ENCODE measurements at regions not wholly inside any gene's neighbourhood (a gene's known extent, or its start where the extent isn't known, plus 50 kb on each side); places are given as distances from the start of the nearest gene placed in this dataset.

DNA sequence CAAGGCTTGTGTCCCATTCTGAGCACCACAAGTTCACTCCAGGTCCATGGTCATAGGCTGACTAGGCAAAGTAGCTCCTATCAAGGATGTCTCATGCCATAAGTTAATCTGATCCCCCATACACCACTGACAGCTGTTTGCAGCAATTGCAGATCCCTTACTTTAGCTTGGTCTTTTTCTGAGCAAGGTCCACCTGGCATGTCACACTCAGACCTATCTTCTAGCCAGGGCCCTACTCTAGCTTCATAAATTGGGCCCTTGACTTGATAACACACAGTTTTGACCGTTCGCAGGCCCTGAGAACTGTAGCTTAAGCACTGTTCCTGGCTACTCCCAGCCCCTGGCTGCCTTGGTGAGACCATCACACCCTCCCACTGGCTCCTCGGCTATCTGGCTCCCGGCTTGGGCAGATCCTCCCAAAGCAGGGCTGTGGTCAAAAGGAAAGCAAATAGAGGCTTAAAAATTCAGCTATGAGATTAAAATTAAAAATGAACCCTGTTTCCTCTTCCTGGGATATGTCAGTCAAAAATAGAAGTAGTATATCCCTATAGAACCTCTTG is 427.4 kb downstream of the RAB28 start:
- TF ChIP-seq, protein P1, sequence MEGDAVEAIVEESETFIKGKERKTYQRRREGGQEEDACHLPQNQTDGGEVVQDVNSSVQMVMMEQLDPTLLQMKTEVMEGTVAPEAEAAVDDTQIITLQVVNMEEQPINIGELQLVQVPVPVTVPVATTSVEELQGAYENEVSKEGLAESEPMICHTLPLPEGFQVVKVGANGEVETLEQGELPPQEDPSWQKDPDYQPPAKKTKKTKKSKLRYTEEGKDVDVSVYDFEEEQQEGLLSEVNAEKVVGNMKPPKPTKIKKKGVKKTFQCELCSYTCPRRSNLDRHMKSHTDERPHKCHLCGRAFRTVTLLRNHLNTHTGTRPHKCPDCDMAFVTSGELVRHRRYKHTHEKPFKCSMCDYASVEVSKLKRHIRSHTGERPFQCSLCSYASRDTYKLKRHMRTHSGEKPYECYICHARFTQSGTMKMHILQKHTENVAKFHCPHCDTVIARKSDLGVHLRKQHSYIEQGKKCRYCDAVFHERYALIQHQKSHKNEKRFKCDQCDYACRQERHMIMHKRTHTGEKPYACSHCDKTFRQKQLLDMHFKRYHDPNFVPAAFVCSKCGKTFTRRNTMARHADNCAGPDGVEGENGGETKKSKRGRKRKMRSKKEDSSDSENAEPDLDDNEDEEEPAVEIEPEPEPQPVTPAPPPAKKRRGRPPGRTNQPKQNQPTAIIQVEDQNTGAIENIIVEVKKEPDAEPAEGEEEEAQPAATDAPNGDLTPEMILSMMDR (IDR thresholded peaks at IDR 0.05; ENCODE audit: low read depth, low read length, missing control alignments) = no peak
- no peak overlapping the region for H3K4me3 ChIP-seq (ENCODE audit: low read depth, low read length)
- DNase-seq (ENCODE audit: low read depth) = no peak
- in situ Hi-C loops (cut with HindIII; ENCODE audit: low sequenced_read_pairs) = no loop called here

- H3K4me3 ChIP-seq (ENCODE audit: low read depth, low read length) = no peak overlapping the region
- TF ChIP-seq, protein P1 (IDR thresholded peaks at IDR 0.05; ENCODE audit: low read depth, low read length, missing control alignments) = no peak
- in situ Hi-C loops (cut with HindIII; ENCODE audit: low sequenced_read_pairs) = no loop called here
- DNase-seq (ENCODE audit: low read depth) = no peak
These were observed 429.6 kb downstream of the RAB28 start for GRCh38 chr4:13054420-13054970.

DNA sequence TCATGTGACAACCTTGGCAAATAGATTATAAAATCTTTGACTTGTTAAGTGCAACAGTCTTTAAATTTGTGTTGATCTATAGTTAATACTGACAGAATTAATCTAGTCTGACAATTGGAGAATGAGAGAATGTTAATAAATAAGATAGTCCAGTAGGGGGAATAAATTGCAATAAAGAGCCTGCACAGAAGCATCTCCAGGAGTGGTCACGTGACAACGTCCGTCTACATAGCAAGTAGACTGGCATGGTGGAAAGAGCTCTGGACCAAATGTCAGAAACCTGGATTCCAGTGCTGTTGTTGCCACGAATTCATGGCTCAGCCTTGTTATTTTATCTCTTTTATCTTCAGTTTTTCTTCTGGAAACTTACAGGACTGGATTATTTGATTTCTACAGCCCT is 436.5 kb downstream of the RAB28 start:
- TF ChIP-seq, protein P1 (IDR thresholded peaks at IDR 0.05; ENCODE audit: low read depth, low read length, missing control alignments) = no peak
- no peak overlapping the region for H3K4me3 ChIP-seq (ENCODE audit: low read depth, low read length)
- in situ Hi-C loops (cut with HindIII; ENCODE audit: low sequenced_read_pairs) = no loop called here
- no peak for DNase-seq (ENCODE audit: low read depth)

- no peak for DNase-seq (ENCODE audit: low read depth)
- TF ChIP-seq, protein P1 (IDR thresholded peaks at IDR 0.05; ENCODE audit: low read depth, low read length, missing control alignments) = no peak
- in situ Hi-C loops (cut with HindIII; ENCODE audit: low sequenced_read_pairs) = no loop called here
- no peak overlapping the region for H3K4me3 ChIP-seq (ENCODE audit: low read depth, low read length)
These were observed 447.3 kb downstream of the RAB28 start for GRCh38 chr4:13036841-13037240.

GRCh38 chr4:13032936-13033335 is 451.2 kb downstream of the RAB28 start:
- no peak for DNase-seq (ENCODE audit: low read depth)
- H3K4me3 ChIP-seq (ENCODE audit: low read depth, low read length) = no peak overlapping the region
- TF ChIP-seq, protein P1 (IDR thresholded peaks at IDR 0.05; ENCODE audit: low read depth, low read length, missing control alignments) = no peak
- in situ Hi-C loops (cut with HindIII; ENCODE audit: low sequenced_read_pairs) = no loop called here

GRCh38 chr4:13024147-13025105 is 459.7 kb downstream of the RAB28 start:
- in situ Hi-C loops (cut with HindIII; ENCODE audit: low sequenced_read_pairs) = no loop called here
- no peak overlapping the region for H3K4me3 ChIP-seq (ENCODE audit: low read depth, low read length)
- TF ChIP-seq, protein P1 (IDR thresholded peaks at IDR 0.05; ENCODE audit: low read depth, low read length, missing control alignments) = no peak
- no peak for DNase-seq (ENCODE audit: low read depth)
